ENCODE measurements at regions not wholly inside any gene's neighbourhood (a gene's known extent, or its start where the extent isn't known, plus 50 kb on each side); places are given as distances from the start of the nearest gene placed in this dataset.

GRCh38 chr6:45721665-45722064, 294.0 kb downstream of the CLIC5 start:
- no peak overlapping the region for H3K27ac Mint-ChIP-seq
- H3K27me3 Mint-ChIP-seq: no peaks in the 10 kb centered on the region
- H3K9me3 Mint-ChIP-seq: no peaks in the 10 kb centered on the region
- H3K36me3 Mint-ChIP-seq (ENCODE audit: low read depth): no peaks in the 10 kb centered on the region
- no peak overlapping the region for H3K4me3 Mint-ChIP-seq
- intact Hi-C loops (cut with micrococcal nuclease): no loop called here
- no peaks in the 10 kb centered on the region for H3K4me1 Mint-ChIP-seq (ENCODE audit: low read depth)

- Mint-ChIP-seq H3K4me3 (no peak overlapping the region), H3K27ac (no peak overlapping the region), H3K9me3 (no peaks in the 10 kb centered on the region), H3K4me1 (ENCODE audit: low read depth) (peaks cover 8% of the 10 kb centered on the region), H3K27me3 (no peaks in the 10 kb centered on the region), H3K36me3 (ENCODE audit: low read depth) (no peaks in the 10 kb centered on the region)
- intact Hi-C loops (cut with micrococcal nuclease): no loop called here
These were observed 296.8 kb downstream of the CLIC5 start for GRCh38 chr6:45718871-45719270.

- no peaks in the 10 kb centered on the region for H3K9me3 Mint-ChIP-seq
- no peaks in the 10 kb centered on the region for H3K36me3 Mint-ChIP-seq (ENCODE audit: low read depth)
- intact Hi-C loops (cut with micrococcal nuclease): no loop called here
- peaks cover 8% of the 10 kb centered on the region for H3K4me1 Mint-ChIP-seq (ENCODE audit: low read depth)
- H3K27me3 Mint-ChIP-seq: no peaks in the 10 kb centered on the region
- H3K27ac Mint-ChIP-seq: no peak overlapping the region
- H3K4me3 Mint-ChIP-seq: no peak overlapping the region
These were observed 297.5 kb downstream of the CLIC5 start for GRCh38 chr6:45718131-45718530.

- no peaks in the 10 kb centered on the region for H3K27me3 Mint-ChIP-seq
- intact Hi-C loops (cut with micrococcal nuclease): no loop called here
- no peak overlapping the region for H3K4me3 Mint-ChIP-seq
- H3K9me3 Mint-ChIP-seq: no peaks in the 10 kb centered on the region
- H3K36me3 Mint-ChIP-seq (ENCODE audit: low read depth): no peaks in the 10 kb centered on the region
- peaks cover 12% of the 10 kb centered on the region for H3K4me1 Mint-ChIP-seq (ENCODE audit: low read depth)
- no peak overlapping the region for H3K27ac Mint-ChIP-seq
These were observed 297.9 kb downstream of the CLIC5 start for GRCh38 chr6:45717715-45718114.

GRCh38 chr6:45717027-45717426, 298.6 kb downstream of the CLIC5 start:
- Mint-ChIP-seq H3K4me3 (no peak overlapping the region), H3K9me3 (no peaks in the 10 kb centered on the region), H3K27me3 (no peaks in the 10 kb centered on the region), H3K27ac (no peak overlapping the region), H3K4me1 (ENCODE audit: low read depth) (peaks cover 18% of the 10 kb centered on the region), H3K36me3 (ENCODE audit: low read depth) (no peaks in the 10 kb centered on the region)
- intact Hi-C loops (cut with micrococcal nuclease): no loop called here

- H3K36me3 Mint-ChIP-seq (ENCODE audit: low read depth): no peaks in the 10 kb centered on the region
- H3K27me3 Mint-ChIP-seq: no peaks in the 10 kb centered on the region
- H3K27ac Mint-ChIP-seq: no peak overlapping the region
- no peak overlapping the region for H3K4me3 Mint-ChIP-seq
- H3K4me1 Mint-ChIP-seq (ENCODE audit: low read depth): peaks cover 24% of the 10 kb centered on the region
- no peaks in the 10 kb centered on the region for H3K9me3 Mint-ChIP-seq
- intact Hi-C loops (cut with micrococcal nuclease): loop anchor here (2.0 kb wide), 1 partner anchor 1061 kb away; no protein-coding TSS in a partner anchor
These were observed 300.2 kb downstream of the CLIC5 start for GRCh38 chr6:45715508-45715803.

- H3K4me3 Mint-ChIP-seq: no peak overlapping the region
- no peaks in the 10 kb centered on the region for H3K9me3 Mint-ChIP-seq
- intact Hi-C loops (cut with micrococcal nuclease): loop anchor here (1.0 to 5.0 kb wide), 4 partner anchors 294 to 1238 kb away; partner anchors contain the start of gene SUPT3H
- no peaks in the 10 kb centered on the region for H3K27me3 Mint-ChIP-seq
- peak overlapping the region; percentile 58 for H3K27ac Mint-ChIP-seq
- H3K4me1 Mint-ChIP-seq (ENCODE audit: low read depth): peaks cover 30% of the 10 kb centered on the region
- H3K36me3 Mint-ChIP-seq (ENCODE audit: low read depth): no peaks in the 10 kb centered on the region
These were observed 300.7 kb downstream of the CLIC5 start for GRCh38 chr6:45714741-45715507.

- H3K4me1 Mint-ChIP-seq (ENCODE audit: low read depth): peaks cover 31% of the 10 kb centered on the region
- intact Hi-C loops (cut with micrococcal nuclease): loop anchor here (1.0 to 5.0 kb wide), 4 partner anchors 293 to 1237 kb away; partner anchors contain the start of gene SUPT3H
These were observed 301.5 kb downstream of the CLIC5 start for GRCh38 chr6:45714006-45714730.

More at GRCh38 chr6:45714006-45714730, 301.5 kb downstream of the CLIC5 start:
- Mint-ChIP-seq H3K9me3 (no peaks in the 10 kb centered on the region), H3K4me3 (no peak overlapping the region), H3K36me3 (ENCODE audit: low read depth) (no peaks in the 10 kb centered on the region), H3K27me3 (no peaks in the 10 kb centered on the region), H3K27ac (peak overlapping the region; percentile 58)

Measured in dendritic cell treated with granulocyte-macrophage colony-stimulating factor and Interleukin-4, amounts not matched to agents 40 ng/mL and 50 ng/mL, for 4 days (primary cell).